ENCODE measurements at regions not wholly inside any gene's neighbourhood (a gene's known extent, or its start where the extent isn't known, plus 50 kb on each side); places are given as distances from the start of the nearest gene placed in this dataset.

GRCh38 chr3:194212161-194212844, 76.4 kb downstream of the HES1 start:
- TF ChIP-seq POLR2AphosphoS5 (IDR thresholded peaks at IDR 0.05; ENCODE audit: low read depth, low read length) (no peak), TAF1 (IDR thresholded peaks at IDR 0.05; ENCODE audit: low read depth, low read length) (no peak)

All from GM12891 (cell line).